Activated CD4-positive, alpha-beta T cell treated with anti-CD3 and anti-CD28 coated beads, Interleukin-2, amount 50 U/mL, for 1 hour (primary cell): ENCODE measurements at regions not wholly inside any gene's neighbourhood (a gene's known extent, or its start where the extent isn't known, plus 50 kb on each side); places are given as distances from the start of the nearest gene placed in this dataset.
"Not testable (repeated sequence)": the region's sequence is repeated elsewhere in the genome, so short reads cannot be mapped to it uniquely, and the experiment has no call there.

Experiments used
- DNase-seq: peaks from one replicate; pipeline ENCODE4 v3.0.0-alpha.2; 2020

- no peak for DNase-seq
Measured at GRCh38 chr3:174336784-174337183, 522.4 kb upstream of the NAALADL2 start.

- no peak for DNase-seq
Measured at GRCh38 chr3:174337227-174337626, 521.9 kb upstream of the NAALADL2 start.

GRCh38 chr3:174340624-174341587 lies 518.2 kb upstream of the NAALADL2 start:
- DNase-seq, result no peak

GRCh38 chr3:174342171-174342570 lies 517.0 kb upstream of the NAALADL2 start:
- no peak for DNase-seq

GRCh38 chr3:174342941-174343501 lies 516.1 kb upstream of the NAALADL2 start:
- no peak for DNase-seq

GRCh38 chr3:174346141-174346540 lies 513.0 kb upstream of the NAALADL2 start:
- DNase-seq, result no peak

GRCh38 chr3:174346571-174346970 lies 512.6 kb upstream of the NAALADL2 start:
- DNase-seq, result no peak

GRCh38 chr3:174347474-174348138 lies 511.5 kb upstream of the NAALADL2 start:
- no peak for DNase-seq

- DNase-seq, result no peak
Measured at GRCh38 chr3:174352227-174352626, 506.9 kb upstream of the NAALADL2 start.

- no peak for DNase-seq
Measured at GRCh38 chr3:174355505-174355904, 503.6 kb upstream of the NAALADL2 start.

- no peak for DNase-seq
Measured at GRCh38 chr3:174356596-174356995, 502.5 kb upstream of the NAALADL2 start.

- DNase-seq, result no peak
Measured at GRCh38 chr3:174358252-174358651, 500.9 kb upstream of the NAALADL2 start.

- no peak for DNase-seq
Measured at GRCh38 chr3:174362556-174362955, 496.6 kb upstream of the NAALADL2 start.

- DNase-seq, result no peak
Measured at GRCh38 chr3:174363256-174363655, 495.9 kb upstream of the NAALADL2 start.

GRCh38 chr3:174365796-174366195 lies 493.3 kb upstream of the NAALADL2 start:
- DNase-seq, result no peak

GRCh38 chr3:174366904-174367303 lies 492.2 kb upstream of the NAALADL2 start:
- not testable (repeated sequence) for DNase-seq

- no peak for DNase-seq
Measured at GRCh38 chr3:174376346-174376745, 482.8 kb upstream of the NAALADL2 start.

- no peak for DNase-seq
Measured at GRCh38 chr3:174377096-174377495, 482.0 kb upstream of the NAALADL2 start.

GRCh38 chr3:174377684-174378083 lies 481.4 kb upstream of the NAALADL2 start:
- no peak for DNase-seq

- no peak for DNase-seq
Measured at GRCh38 chr3:174382878-174383277, 476.3 kb upstream of the NAALADL2 start.

- DNase-seq, result no peak
Measured at GRCh38 chr3:174387736-174388135, 471.4 kb upstream of the NAALADL2 start.

- no peak for DNase-seq
Measured at GRCh38 chr3:174397848-174398247, 461.3 kb upstream of the NAALADL2 start.

GRCh38 chr3:174398761-174399160 lies 460.4 kb upstream of the NAALADL2 start:
- no peak for DNase-seq

GRCh38 chr3:174403831-174404230 lies 455.3 kb upstream of the NAALADL2 start:
- no peak for DNase-seq
